ENCODE measurements at regions not wholly inside any gene's neighbourhood (a gene's known extent, or its start where the extent isn't known, plus 50 kb on each side); places are given as distances from the start of the nearest gene placed in this dataset.
"Not testable (repeated sequence)": the region's sequence is repeated elsewhere in the genome, so short reads cannot be mapped to it uniquely, and the experiment has no call there.

DNA sequence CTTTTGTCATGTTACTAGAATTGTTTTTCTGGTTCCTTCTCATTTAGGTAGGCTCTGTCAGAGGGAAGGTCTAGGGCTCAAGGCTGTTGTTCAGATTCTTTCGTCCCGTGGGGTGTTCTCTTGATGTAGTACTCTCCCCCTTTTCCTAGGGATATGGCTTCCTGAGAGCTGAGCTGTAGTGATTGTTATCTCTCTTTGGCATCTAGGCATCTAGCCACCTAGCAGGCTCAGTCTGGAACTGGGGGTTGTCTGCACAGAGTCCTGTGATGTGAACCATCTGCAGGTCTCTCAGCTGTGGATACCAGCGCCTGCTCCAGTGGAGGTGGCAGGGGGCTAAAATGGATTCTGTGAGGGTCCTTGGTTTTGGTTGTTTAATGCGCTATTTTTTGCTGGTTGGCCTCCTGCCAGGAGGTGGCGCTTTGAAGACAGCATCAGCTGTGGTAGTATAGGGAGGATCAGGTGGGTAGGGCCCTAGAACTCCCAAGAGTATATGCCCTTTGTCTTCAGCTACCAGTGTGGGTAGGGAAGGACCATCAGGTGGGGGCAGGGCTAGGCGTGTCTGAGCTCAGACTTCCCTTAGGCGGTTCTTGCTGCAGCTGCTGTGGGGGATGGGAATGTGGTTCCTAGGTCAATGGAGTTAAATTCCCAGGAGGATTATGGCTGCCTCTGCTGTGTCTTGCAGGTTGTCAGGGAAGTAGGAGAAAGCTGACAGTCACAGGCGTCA is 78.1 kb upstream of the RAB40AL start:
- H3K4me1 Mint-ChIP-seq (ENCODE audit: low read depth); H3K9me3 Mint-ChIP-seq; H3K27me3 Mint-ChIP-seq; H3K4me3 Mint-ChIP-seq; H3K27ac Mint-ChIP-seq; intact Hi-C loops (cut with micrococcal nuclease); H3K36me3 Mint-ChIP-seq (ENCODE audit: low read depth): not testable (repeated sequence)

DNA sequence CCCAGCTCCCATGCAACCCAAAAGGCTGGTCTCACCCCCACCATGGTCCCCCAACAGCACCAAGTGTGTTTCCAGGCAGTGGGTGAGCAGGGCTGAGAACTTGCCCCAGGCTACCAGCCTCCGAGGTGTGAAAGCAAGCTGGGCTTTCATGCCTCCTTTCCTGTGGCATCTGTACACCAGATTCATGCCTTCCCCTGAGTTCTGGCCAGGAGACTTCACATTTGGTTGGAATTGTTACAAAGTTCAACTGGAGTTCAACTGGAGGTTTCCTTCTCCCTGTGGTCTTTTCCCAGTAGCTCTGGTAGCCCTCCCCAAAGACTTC is 77.6 kb upstream of the RAB40AL start:
- Mint-ChIP-seq H3K27ac (no peak overlapping the region), H3K36me3 (ENCODE audit: low read depth) (no peaks in the 10 kb centered on the region), H3K4me3 (no peak overlapping the region), H3K4me1 (ENCODE audit: low read depth) (no peaks in the 10 kb centered on the region), H3K27me3 (no peaks in the 10 kb centered on the region), H3K9me3 (no peaks in the 10 kb centered on the region)
- intact Hi-C loops (cut with micrococcal nuclease): no loop called here

DNA sequence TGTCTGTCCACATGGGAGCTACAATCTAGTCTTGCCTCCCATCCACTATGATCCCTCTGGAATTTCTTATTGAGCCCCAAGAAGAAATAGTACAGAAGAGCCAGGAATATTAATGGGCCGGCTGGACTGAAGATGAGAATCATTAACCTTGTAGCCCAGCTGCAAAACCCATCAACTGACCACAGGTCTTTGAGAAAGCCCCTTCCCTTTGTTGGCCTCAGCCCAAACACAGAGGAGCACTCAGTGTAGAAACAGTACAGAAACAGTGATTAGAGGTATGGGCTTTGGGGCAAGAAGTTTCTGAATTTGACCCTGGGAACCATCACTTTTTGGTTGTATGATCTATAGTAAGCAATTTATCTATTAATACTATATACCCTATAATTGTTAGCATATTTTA is 76.8 kb upstream of the RAB40AL start:
- Mint-ChIP-seq H3K27me3 (no peaks in the 10 kb centered on the region), H3K36me3 (ENCODE audit: low read depth) (peaks cover 4% of the 10 kb centered on the region), H3K4me3 (no peak overlapping the region), H3K9me3 (no peaks in the 10 kb centered on the region), H3K4me1 (ENCODE audit: low read depth) (no peaks in the 10 kb centered on the region), H3K27ac (no peak overlapping the region)
- intact Hi-C loops (cut with micrococcal nuclease): loop anchor here (10.0 kb wide), 1 partner anchor 345 kb away; the partner anchor contains the start of gene TMSB15A

DNA sequence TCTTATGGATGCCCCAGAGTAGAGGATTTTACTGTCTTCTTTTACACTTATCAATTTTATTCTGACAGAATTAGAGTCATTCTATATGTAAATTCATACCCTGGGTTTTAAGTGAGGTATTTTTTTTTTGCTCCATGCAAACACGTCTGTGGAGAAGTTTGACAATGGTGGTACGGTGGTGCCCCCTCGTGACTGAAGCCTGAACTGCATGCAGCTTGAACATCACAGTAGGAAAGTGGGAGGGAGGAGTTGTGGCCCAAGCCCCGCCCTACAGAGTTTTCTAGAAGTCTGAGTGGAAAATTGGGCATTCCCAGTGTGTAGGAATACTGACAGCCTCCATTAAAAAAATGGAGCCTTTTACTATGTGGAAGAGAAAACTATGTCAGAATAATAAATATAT is 73.3 kb upstream of the RAB40AL start:
- Mint-ChIP-seq H3K4me3 (no peak overlapping the region), H3K4me1 (ENCODE audit: low read depth) (no peaks in the 10 kb centered on the region), H3K27ac (no peak overlapping the region), H3K27me3 (no peaks in the 10 kb centered on the region), H3K36me3 (ENCODE audit: low read depth) (peaks cover 6% of the 10 kb centered on the region), H3K9me3 (no peaks in the 10 kb centered on the region)
- intact Hi-C loops (cut with micrococcal nuclease): loop anchor here (10.0 kb wide), 1 partner anchor 349 kb away; the partner anchor contains the start of gene TMSB15A

DNA sequence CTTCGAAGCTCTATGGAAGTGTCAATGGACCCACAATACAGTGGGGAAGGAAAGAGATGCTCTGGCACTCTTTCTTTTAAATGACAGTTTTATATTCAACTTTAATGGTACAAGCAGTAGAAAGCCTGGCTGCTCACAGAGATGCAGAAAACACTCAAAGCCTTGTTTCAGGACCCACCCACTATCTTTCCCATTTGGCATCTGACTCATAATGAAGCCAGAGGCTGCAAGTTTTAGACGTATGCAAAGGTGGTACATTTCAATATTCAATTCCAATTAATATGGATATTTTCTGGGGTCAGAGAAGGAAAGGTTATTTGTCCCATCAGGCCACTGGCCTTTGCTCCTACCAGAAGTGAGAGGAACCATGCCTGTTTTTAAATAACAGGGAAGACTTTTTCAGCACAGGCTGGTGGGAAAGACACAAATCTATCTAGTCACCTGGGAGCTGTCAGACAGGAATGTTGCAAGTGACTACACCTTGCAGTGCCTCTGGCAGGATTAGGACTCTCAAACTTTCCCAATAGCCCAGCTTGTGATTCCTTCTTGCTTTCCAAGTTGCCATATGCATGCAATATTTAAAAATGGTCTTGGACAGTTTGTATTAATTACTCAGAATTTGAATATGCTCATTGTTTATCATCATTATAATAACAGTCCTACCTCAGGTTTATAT is 70.0 kb upstream of the RAB40AL start:
- Mint-ChIP-seq H3K4me3 (no peak overlapping the region), H3K4me1 (ENCODE audit: low read depth) (no peaks in the 10 kb centered on the region), H3K9me3 (no peaks in the 10 kb centered on the region), H3K27ac (no peak overlapping the region), H3K27me3 (no peaks in the 10 kb centered on the region), H3K36me3 (ENCODE audit: low read depth) (peaks cover 6% of the 10 kb centered on the region)
- intact Hi-C loops (cut with micrococcal nuclease): loop anchor here (10.0 kb wide), 1 partner anchor 352 kb away; the partner anchor contains the start of gene TMSB15A

DNA sequence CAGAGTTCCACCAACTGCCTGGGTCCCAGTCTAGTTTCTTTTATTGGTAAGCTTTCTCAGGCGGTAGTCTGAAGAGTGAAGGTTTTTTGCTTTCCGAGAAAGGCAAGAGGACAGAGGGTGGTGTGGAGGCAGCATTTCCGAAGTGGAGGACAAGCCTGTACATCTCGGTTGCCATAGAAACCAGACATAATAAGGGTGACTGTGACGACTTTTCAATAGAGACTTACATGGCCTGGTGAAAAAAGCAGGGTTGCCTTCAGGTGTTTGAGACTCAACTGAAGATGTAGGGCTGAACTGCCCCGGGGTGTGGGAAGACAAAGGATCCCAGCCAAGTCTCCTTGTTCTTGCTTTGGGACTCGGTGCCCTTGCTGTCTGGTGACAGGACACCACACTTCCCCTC is 53.6 kb upstream of the RAB40AL start:
- intact Hi-C loops (cut with micrococcal nuclease): no loop called here
- no peaks in the 10 kb centered on the region for H3K4me1 Mint-ChIP-seq (ENCODE audit: low read depth)

More for the DNA sequence above, 53.6 kb upstream of the RAB40AL start:
- Mint-ChIP-seq H3K9me3 (no peaks in the 10 kb centered on the region), H3K36me3 (ENCODE audit: low read depth) (no peaks in the 10 kb centered on the region), H3K4me3 (no peak overlapping the region), H3K27me3 (no peaks in the 10 kb centered on the region), H3K27ac (no peak overlapping the region)
